Esophagus squamous epithelium (tissue), 4 donors: ENCODE measurements at regions not wholly inside any gene's neighbourhood (a gene's known extent, or its start where the extent isn't known, plus 50 kb on each side); places are given as distances from the start of the nearest gene placed in this dataset.

ENCODE experiments used
- CTCF ChIP-seq, 6 experiments: fragments of 450-650 bp in 4 of 6; fragments of 200-600 bp in 2 of 6; sonication (generic) in 2 of 6; IDR thresholded peaks; one replicate each; pipeline ENCODE4 v1.5.1; 2016 to 2019; ENCODE audit warnings: antibody characterized with exemption in 6 of 6, mild to moderate bottlenecking in 4 of 6, moderate library complexity in 4 of 6
- POLR2A ChIP-seq, 4 donors: fragments of 450-650 bp; IDR thresholded peaks; one replicate each; pipeline ENCODE4 v1.6.1; 2017; ENCODE audit warnings: antibody characterized with exemption in 4 of 4, mild to moderate bottlenecking in 4 of 4, moderate library complexity in 3 of 4

- no peak for TF ChIP-seq CTCF (IDR thresholded peaks at IDR 0.05)
- TF ChIP-seq POLR2A (IDR thresholded peaks at IDR 0.05), result no peak
Measured at GRCh38 chr3:168272343-168272985, 176.7 kb upstream of the GOLIM4 start.
